ENCODE measurements at regions not wholly inside any gene's neighbourhood (a gene's known extent, or its start where the extent isn't known, plus 50 kb on each side); places are given as distances from the start of the nearest gene placed in this dataset.
A peak's percentile ranks its signal among the peaks of the same experiment; 100 is the strongest.

DNA sequence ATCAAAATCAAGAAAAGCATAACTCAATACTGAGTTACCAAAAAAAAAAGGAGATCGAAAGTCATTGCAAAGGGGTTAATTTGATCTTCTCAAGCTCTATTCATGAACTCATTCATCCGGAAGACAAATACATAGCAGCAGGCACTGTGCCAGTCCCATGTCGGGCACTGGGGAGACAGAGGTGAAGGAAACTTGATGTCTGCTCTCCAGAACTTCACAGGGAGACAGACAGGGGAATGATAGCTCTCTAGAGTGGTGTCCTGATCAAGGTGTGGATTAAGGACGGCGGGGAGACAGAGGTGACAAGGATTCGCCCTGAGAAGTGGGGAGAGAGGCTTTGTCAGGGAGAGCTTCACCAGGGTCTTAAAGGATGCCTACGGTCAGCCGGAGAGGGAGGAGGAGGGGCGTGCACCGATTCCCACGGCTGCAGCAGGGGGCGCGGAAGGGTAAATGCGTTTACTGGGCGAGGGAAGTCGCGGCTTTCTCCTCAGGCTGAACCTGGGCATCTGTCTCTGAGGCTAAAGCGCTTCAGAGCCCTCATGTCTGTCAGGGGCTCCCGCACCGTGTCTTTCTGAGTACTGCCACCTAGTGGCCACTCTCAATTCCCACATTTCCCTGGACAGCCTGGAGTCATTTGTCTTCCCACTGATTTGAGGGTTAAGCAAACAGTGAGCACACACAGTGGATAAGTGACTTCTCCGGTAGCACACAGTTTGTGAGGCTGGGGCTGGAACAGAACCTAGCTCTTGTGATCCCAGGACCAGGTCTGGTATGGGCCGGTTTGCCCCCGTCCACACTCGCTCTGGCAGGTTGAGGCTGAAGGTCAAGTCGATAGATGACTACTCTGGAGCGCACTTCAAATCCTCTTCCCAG is 152.8 kb downstream of the TENT5C start (continued):
- TF ChIP-seq, protein P1, sequence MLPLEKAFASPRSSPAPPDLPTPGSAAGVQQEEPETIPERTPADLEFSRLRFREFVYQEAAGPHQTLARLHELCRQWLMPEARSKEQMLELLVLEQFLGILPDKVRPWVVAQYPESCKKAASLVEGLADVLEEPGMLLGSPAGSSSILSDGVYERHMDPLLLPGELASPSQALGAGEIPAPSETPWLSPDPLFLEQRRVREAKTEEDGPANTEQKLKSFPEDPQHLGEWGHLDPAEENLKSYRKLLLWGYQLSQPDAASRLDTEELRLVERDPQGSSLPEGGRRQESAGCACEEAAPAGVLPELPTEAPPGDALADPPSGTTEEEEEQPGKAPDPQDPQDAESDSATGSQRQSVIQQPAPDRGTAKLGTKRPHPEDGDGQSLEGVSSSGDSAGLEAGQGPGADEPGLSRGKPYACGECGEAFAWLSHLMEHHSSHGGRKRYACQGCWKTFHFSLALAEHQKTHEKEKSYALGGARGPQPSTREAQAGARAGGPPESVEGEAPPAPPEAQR (tag by site-specific recombination; IDR thresholded peaks at IDR 0.05): no peak
- TF ChIP-seq ZFP37 (tag by site-specific recombination; IDR thresholded peaks at IDR 0.05) (0 out of 2 replicates have a peak, but pooled peaks have one; percentile 58), ZNF521 (tag by site-specific recombination; IDR thresholded peaks at IDR 0.05) (no peak), ZNF140 (tag by site-specific recombination; IDR thresholded peaks at IDR 0.05) (no peak), ZNF707 (tag by site-specific recombination; IDR thresholded peaks at IDR 0.05) (no peak), ZNF837 (tag by site-specific recombination; IDR thresholded peaks at IDR 0.05) (no peak), WT1 (tag by site-specific recombination; IDR thresholded peaks at IDR 0.05) (no peak), SALL2 (tag by site-specific recombination; IDR thresholded peaks at IDR 0.05; ENCODE audit: borderline replicate concordance) (no peak), ZNF555 (tag by site-specific recombination; conservative IDR thresholded peaks at IDR 0.05) (no peak), KLF7 (tag by site-specific recombination; IDR thresholded peaks at IDR 0.05; ENCODE audit: borderline replicate concordance) (no peak), ZNF302 (tag by site-specific recombination; IDR thresholded peaks at IDR 0.05; ENCODE audit: low read depth) (no peak; the same call in 1 of the 2 replicates), REPIN1 (tag by site-specific recombination; IDR thresholded peaks at IDR 0.05; ENCODE audit: low read depth) (no peak), KLF10 (tag by site-specific recombination; IDR thresholded peaks at IDR 0.05) (no peak; the same call in 1 of the 2 replicates), ZNF16 (tag by site-specific recombination; IDR thresholded peaks at IDR 0.05; ENCODE audit: low read depth) (no peak), MEIS1 (CRISPR knock-in tag; IDR thresholded peaks at IDR 0.05; ENCODE audit: borderline replicate concordance) (no peak), GFI1B (tag by site-specific recombination; IDR thresholded peaks at IDR 0.05) (peak; percentile 94), ZXDB (tag by site-specific recombination; IDR thresholded peaks at IDR 0.05) (0 out of 2 replicates have a peak, but pooled peaks have one; percentile 52), ZNF585B (tag by site-specific recombination; IDR thresholded peaks at IDR 0.05) (no peak), ZNF768 (tag by site-specific recombination; IDR thresholded peaks at IDR 0.05) (no peak), ZNF266 (tag by site-specific recombination; IDR thresholded peaks at IDR 0.05; ENCODE audit: low read depth) (no peak), ZNF670 (tag by site-specific recombination; IDR thresholded peaks at IDR 0.05; ENCODE audit: low read depth) (no peak), ZNF174 (tag by site-specific recombination; IDR thresholded peaks at IDR 0.05) (no peak), KLF1 (tag by site-specific recombination; IDR thresholded peaks at IDR 0.05) (no peak), IKZF3 (tag by site-specific recombination; IDR thresholded peaks at IDR 0.05) (peak; percentile 97), HOXD13 (CRISPR knock-in tag; IDR thresholded peaks at IDR 0.05; ENCODE audit: borderline replicate concordance) (no peak), ZNF624 (tag by site-specific recombination; IDR thresholded peaks at IDR 0.05) (no peak), ZNF558 (tag by site-specific recombination; IDR thresholded peaks at IDR 0.05) (0 out of 2 replicates have a peak, but pooled peaks have one; percentile 20), ZNF416 (tag by site-specific recombination; IDR thresholded peaks at IDR 0.05) (no peak), ZNF169 (tag by site-specific recombination; IDR thresholded peaks at IDR 0.05) (no peak), ZNF37A (tag by site-specific recombination; IDR thresholded peaks at IDR 0.05) (no peak)
- TF ChIP-seq, protein P2, sequence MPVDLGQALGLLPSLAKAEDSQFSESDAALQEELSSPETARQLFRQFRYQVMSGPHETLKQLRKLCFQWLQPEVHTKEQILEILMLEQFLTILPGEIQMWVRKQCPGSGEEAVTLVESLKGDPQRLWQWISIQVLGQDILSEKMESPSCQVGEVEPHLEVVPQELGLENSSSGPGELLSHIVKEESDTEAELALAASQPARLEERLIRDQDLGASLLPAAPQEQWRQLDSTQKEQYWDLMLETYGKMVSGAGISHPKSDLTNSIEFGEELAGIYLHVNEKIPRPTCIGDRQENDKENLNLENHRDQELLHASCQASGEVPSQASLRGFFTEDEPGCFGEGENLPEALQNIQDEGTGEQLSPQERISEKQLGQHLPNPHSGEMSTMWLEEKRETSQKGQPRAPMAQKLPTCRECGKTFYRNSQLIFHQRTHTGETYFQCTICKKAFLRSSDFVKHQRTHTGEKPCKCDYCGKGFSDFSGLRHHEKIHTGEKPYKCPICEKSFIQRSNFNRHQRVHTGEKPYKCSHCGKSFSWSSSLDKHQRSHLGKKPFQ (tag by site-specific recombination; IDR thresholded peaks at IDR 0.05): peak; percentile 66
- TF ChIP-seq, protein P3, sequence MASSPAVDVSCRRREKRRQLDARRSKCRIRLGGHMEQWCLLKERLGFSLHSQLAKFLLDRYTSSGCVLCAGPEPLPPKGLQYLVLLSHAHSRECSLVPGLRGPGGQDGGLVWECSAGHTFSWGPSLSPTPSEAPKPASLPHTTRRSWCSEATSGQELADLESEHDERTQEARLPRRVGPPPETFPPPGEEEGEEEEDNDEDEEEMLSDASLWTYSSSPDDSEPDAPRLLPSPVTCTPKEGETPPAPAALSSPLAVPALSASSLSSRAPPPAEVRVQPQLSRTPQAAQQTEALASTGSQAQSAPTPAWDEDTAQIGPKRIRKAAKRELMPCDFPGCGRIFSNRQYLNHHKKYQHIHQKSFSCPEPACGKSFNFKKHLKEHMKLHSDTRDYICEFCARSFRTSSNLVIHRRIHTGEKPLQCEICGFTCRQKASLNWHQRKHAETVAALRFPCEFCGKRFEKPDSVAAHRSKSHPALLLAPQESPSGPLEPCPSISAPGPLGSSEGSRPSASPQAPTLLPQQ (tag by site-specific recombination; IDR thresholded peaks at IDR 0.05): peak; percentile 72; the same call in 1 of the 2 replicates
- TF ChIP-seq, protein P4, sequence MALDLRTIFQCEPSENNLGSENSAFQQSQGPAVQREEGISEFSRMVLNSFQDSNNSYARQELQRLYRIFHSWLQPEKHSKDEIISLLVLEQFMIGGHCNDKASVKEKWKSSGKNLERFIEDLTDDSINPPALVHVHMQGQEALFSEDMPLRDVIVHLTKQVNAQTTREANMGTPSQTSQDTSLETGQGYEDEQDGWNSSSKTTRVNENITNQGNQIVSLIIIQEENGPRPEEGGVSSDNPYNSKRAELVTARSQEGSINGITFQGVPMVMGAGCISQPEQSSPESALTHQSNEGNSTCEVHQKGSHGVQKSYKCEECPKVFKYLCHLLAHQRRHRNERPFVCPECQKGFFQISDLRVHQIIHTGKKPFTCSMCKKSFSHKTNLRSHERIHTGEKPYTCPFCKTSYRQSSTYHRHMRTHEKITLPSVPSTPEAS (tag by site-specific recombination; IDR thresholded peaks at IDR 0.05): no peak
- TF ChIP-seq, protein P5, sequence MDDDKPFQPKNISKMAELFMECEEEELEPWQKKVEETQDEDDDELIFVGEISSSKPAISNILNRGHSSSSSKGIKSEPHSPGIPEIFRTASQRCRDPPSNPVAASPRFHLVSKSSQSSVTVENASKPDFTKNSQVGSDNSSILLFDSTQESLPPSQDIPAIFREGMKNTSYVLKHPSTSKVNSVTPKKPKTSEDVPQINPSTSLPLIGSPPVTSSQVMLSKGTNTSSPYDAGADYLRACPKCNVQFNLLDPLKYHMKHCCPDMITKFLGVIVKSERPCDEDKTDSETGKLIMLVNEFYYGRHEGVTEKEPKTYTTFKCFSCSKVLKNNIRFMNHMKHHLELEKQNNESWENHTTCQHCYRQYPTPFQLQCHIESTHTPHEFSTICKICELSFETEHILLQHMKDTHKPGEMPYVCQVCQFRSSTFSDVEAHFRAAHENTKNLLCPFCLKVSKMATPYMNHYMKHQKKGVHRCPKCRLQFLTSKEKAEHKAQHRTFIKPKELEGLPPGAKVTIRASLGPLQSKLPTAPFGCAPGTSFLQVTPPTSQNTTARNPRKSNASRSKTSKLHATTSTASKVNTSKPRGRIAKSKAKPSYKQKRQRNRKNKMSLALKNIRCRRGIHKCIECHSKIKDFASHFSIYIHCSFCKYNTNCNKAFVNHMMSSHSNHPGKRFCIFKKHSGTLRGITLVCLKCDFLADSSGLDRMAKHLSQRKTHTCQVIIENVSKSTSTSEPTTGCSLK (tag by site-specific recombination; IDR thresholded peaks at IDR 0.05): no peak

All from HEK293 (cell line).